Astrocyte of the spinal cord (primary cell): ENCODE measurements at regions not wholly inside any gene's neighbourhood (a gene's known extent, or its start where the extent isn't known, plus 50 kb on each side); places are given as distances from the start of the nearest gene placed in this dataset.

ENCODE experiments used
- DNase-seq: peaks from one replicate; pipeline ENCODE4 v3.0.0; 2011; ENCODE audit warnings: low read depth, low spot score
- H3K4me3 ChIP-seq: 2 replicates; pipeline ENCODE4 v1.5.1; 2011; ENCODE audit warnings: low read depth, mild to moderate bottlenecking, low read length, moderate library complexity
- in situ Hi-C: cut with HindIII; loops from 2 replicates; pipeline ENCODE4 v1.10.0; 2017; ENCODE audit warnings: low sequenced_read_pairs
- TF ChIP-seq, protein P1 (sequence below): IDR thresholded peaks from 2 replicates; pipeline ENCODE4 v1.5.1; 2012; ENCODE audit warnings: low read depth, mild to moderate bottlenecking, low read length, inconsistent platforms

GRCh38 chr12:131636940-131637750 is 73.7 kb upstream of the SFSWAP start:
- TF ChIP-seq, protein P1, sequence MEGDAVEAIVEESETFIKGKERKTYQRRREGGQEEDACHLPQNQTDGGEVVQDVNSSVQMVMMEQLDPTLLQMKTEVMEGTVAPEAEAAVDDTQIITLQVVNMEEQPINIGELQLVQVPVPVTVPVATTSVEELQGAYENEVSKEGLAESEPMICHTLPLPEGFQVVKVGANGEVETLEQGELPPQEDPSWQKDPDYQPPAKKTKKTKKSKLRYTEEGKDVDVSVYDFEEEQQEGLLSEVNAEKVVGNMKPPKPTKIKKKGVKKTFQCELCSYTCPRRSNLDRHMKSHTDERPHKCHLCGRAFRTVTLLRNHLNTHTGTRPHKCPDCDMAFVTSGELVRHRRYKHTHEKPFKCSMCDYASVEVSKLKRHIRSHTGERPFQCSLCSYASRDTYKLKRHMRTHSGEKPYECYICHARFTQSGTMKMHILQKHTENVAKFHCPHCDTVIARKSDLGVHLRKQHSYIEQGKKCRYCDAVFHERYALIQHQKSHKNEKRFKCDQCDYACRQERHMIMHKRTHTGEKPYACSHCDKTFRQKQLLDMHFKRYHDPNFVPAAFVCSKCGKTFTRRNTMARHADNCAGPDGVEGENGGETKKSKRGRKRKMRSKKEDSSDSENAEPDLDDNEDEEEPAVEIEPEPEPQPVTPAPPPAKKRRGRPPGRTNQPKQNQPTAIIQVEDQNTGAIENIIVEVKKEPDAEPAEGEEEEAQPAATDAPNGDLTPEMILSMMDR, result no peak
- H3K4me3 ChIP-seq, result no peak overlapping the region
- in situ Hi-C loops, result no loop called here
- no peak for DNase-seq

GRCh38 chr12:131637986-131638385 is 72.9 kb upstream of the SFSWAP start:
- H3K4me3 ChIP-seq, result no peak overlapping the region
- TF ChIP-seq, protein P1, result no peak
- in situ Hi-C loops, result no loop called here
- no peak for DNase-seq

- in situ Hi-C loops, result no loop called here
These were observed 71.5 kb upstream of the SFSWAP start for GRCh38 chr12:131639270-131639940.

GRCh38 chr12:131640525-131640924 is 70.4 kb upstream of the SFSWAP start:
- in situ Hi-C loops, result no loop called here
- TF ChIP-seq, protein P1, result no peak
- no peak overlapping the region for H3K4me3 ChIP-seq
- no peak for DNase-seq

More at GRCh38 chr12:131639270-131639940, 71.5 kb upstream of the SFSWAP start:
- TF ChIP-seq, protein P1, result no peak
- DNase-seq, result no peak
- H3K4me3 ChIP-seq, result no peak overlapping the region

- no peak for DNase-seq
- no peak overlapping the region for H3K4me3 ChIP-seq
- in situ Hi-C loops, result no loop called here
- TF ChIP-seq, protein P1, result no peak
These were observed 69.6 kb upstream of the SFSWAP start for GRCh38 chr12:131641315-131641714.

GRCh38 chr12:131642101-131642540 is 68.8 kb upstream of the SFSWAP start:
- TF ChIP-seq, protein P1, result no peak
- in situ Hi-C loops, result no loop called here
- no peak overlapping the region for H3K4me3 ChIP-seq
- no peak for DNase-seq
